Spleen (tissue), 11 donors: ENCODE measurements at regions not wholly inside any gene's neighbourhood (a gene's known extent, or its start where the extent isn't known, plus 50 kb on each side); places are given as distances from the start of the nearest gene placed in this dataset.

Experiments
- DNase-seq: peaks from one replicate; pipeline ENCODE4 v3.0.0-alpha.2; 2020
- H3K27ac ChIP-seq, 8 donors: fragments of 200-600 bp; sonication (generic) in 7 of 8; 1 replicate in 4 of 8; 2 replicates in 4 of 8; pipeline versions ENCODE4 v1.5.0 to v1.8.0; 2016 to 2021; ENCODE audit warnings: inconsistent platforms in 4 of 8, mild to moderate bottlenecking in 4 of 8, moderate library complexity in 1 of 8
- H3K27me3 ChIP-seq, 7 donors: fragments of 200-600 bp; sonication (generic) in 6 of 7; replicated peaks in 1 of 7; 1 replicate in 4 of 7; 2 replicates in 3 of 7; pipeline versions ENCODE4 v1.5.0 to v1.8.0; 2016 to 2021; ENCODE audit warnings: inconsistent platforms in 3 of 7, mild to moderate bottlenecking in 1 of 7
- H3K36me3 ChIP-seq, 6 donors: fragments of 200-600 bp; sonication (generic) in 5 of 6; 1 replicate in 4 of 6; 2 replicates in 2 of 6; pipeline versions ENCODE4 v1.5.0 to v1.8.0; 2016 to 2021; ENCODE audit warnings: inconsistent platforms in 2 of 6
- H3K4me1 ChIP-seq, 6 donors: fragments of 200-600 bp; sonication (generic) in 5 of 6; 1 replicate in 3 of 6; 2 replicates in 3 of 6; pipeline versions ENCODE4 v1.5.0 to v1.8.0; 2016 to 2021; ENCODE audit warnings: inconsistent platforms in 3 of 6
- H3K4me3 ChIP-seq, 8 donors: fragments of 200-600 bp; sonication (generic) in 7 of 8; 1 replicate in 4 of 8; 2 replicates in 4 of 8; pipeline versions ENCODE4 v1.5.0 to v1.8.0; 2016 to 2021; ENCODE audit warnings: inconsistent platforms in 4 of 8, mild to moderate bottlenecking in 4 of 8, moderate library complexity in 2 of 8
- H3K9me3 ChIP-seq, 8 donors: fragments of 200-600 bp; sonication (generic) in 7 of 8; 1 replicate in 4 of 8; 2 replicates in 4 of 8; pipeline versions ENCODE4 v1.5.0 to v1.8.0; 2016 to 2021; ENCODE audit warnings: inconsistent platforms in 4 of 8
- CTCF ChIP-seq, 11 experiments: fragments of 200-600 bp in 7 of 11; fragments of 450-650 bp in 4 of 11; sonication (generic) in 4 of 11; IDR thresholded peaks in 8 of 11; conservative IDR thresholded peaks in 3 of 11; 1 replicate in 7 of 11; 2 replicates in 4 of 11; pipeline versions ENCODE4 v1.4.0 to v1.8.0; 2016 to 2021; ENCODE audit warnings: antibody characterized with exemption in 11 of 11, inconsistent platforms in 4 of 11, mild to moderate bottlenecking in 1 of 11
- POLR2A ChIP-seq, 3 donors: fragments of 450-650 bp; IDR thresholded peaks; one replicate each; pipeline ENCODE4 v1.5.1; 2017; ENCODE audit warnings: antibody characterized with exemption in 3 of 3, mild to moderate bottlenecking in 1 of 3
- POLR2AphosphoS5 ChIP-seq, 3 donors: sonication (generic); formaldehyde crosslinking; IDR thresholded peaks; one replicate each; pipeline ENCODE4 v1.5.1; 2017; ENCODE audit warnings: antibody characterized with exemption in 3 of 3
- WGBS, 5 donors: extraction: QIAGEN DNeasy Blood & Tissue Kit in 3 of 5; methylation state at CpG; one replicate each; pipeline versions ENCODE4 v1.1.5 to v1.1.7; 2013 to 2018; 5-methylcytosine and 5-hydroxymethylcytosine counted together
- intact Hi-C: fragments of 100-400 bp; cut with DNase I; formaldehyde crosslinking; loops from one replicate; pipeline ENCODE4 v1.15.0; 2023; ENCODE audit warnings: low total_unique reads
- donor health status: healthy with polysubstance abuse.
- donor health status: DM: no; HTN: no; CAD: no; lungs with moderate emphysema.
- donor health status: DM: no; HTN: no; CAD: no.
- donor health status: Bipolar disorder and iron deficiency.
- donor health status: healthy.
- donor health status: DM: no; HTN: no; CAD: no.
- donor health status: DM: yes; HTN: yes; CAD: no.

GRCh38 chr5:169458221-169458620 is 125.4 kb upstream of the SPDL1 start:
- WGBS, 5 donors: 62 to 68% (median 66%) methylated on average over 5 of the region's 5 CpGs
- Histone ChIP-seq H3K9me3 (no peaks in the 10 kb centered on the region), H3K27me3 (no peaks in the 10 kb centered on the region), H3K4me1 (no peaks in the 10 kb centered on the region), H3K4me3 (no peak overlapping the region), H3K36me3 (no peaks in the 10 kb centered on the region), H3K27ac (no peak overlapping the region)
- DNase-seq: no peak
- intact Hi-C loops: no loop called here
- TF ChIP-seq POLR2AphosphoS5 (IDR thresholded peaks at IDR 0.05): no peak
- no peak for TF ChIP-seq POLR2A (IDR thresholded peaks at IDR 0.05)
- TF ChIP-seq CTCF (IDR thresholded peaks at IDR 0.05 in 8 of 11, conservative IDR thresholded peaks at IDR 0.05 in 3 of 11): no peak

GRCh38 chr5:169450464-169450863 is 133.1 kb upstream of the SPDL1 start:
- Histone ChIP-seq H3K4me3 (no peak overlapping the region), H3K27ac (no peak overlapping the region), H3K27me3 (no peaks in the 10 kb centered on the region), H3K4me1 (no peaks in the 10 kb centered on the region), H3K9me3 (no peaks in the 10 kb centered on the region), H3K36me3 (no peaks in the 10 kb centered on the region)
- no peak for DNase-seq
- intact Hi-C loops: no loop called here
- no peak for TF ChIP-seq POLR2A (IDR thresholded peaks at IDR 0.05)
- no peak for TF ChIP-seq CTCF (IDR thresholded peaks at IDR 0.05 in 8 of 11, conservative IDR thresholded peaks at IDR 0.05 in 3 of 11)
- no peak for TF ChIP-seq POLR2AphosphoS5 (IDR thresholded peaks at IDR 0.05)
- WGBS, 5 donors: 45 to 79% (median 57%) methylated on average over 1 of the region's 1 CpG

- Histone ChIP-seq H3K4me3 (no peak overlapping the region), H3K36me3 (no peaks in the 10 kb centered on the region), H3K27me3 (no peaks in the 10 kb centered on the region), H3K9me3 (no peaks in the 10 kb centered on the region), H3K27ac (no peak overlapping the region), H3K4me1 (no peaks in the 10 kb centered on the region)
- 93 to 98% (median 96%) methylated on average over 6 of the region's 6 CpGs for whole genome bisulfite sequencing, 5 donors
- intact Hi-C loops: no loop called here
- no peak for DNase-seq
- no peak for TF ChIP-seq POLR2A (IDR thresholded peaks at IDR 0.05)
- TF ChIP-seq POLR2AphosphoS5 (IDR thresholded peaks at IDR 0.05): no peak
- no peak for TF ChIP-seq CTCF (IDR thresholded peaks at IDR 0.05 in 8 of 11, conservative IDR thresholded peaks at IDR 0.05 in 3 of 11)
Observed at GRCh38 chr5:169448826-169449225, 134.7 kb upstream of the SPDL1 start.

- intact Hi-C loops: no loop called here
Observed at GRCh38 chr5:169445191-169445590, 138.4 kb upstream of the SPDL1 start.

More at GRCh38 chr5:169445191-169445590, 138.4 kb upstream of the SPDL1 start:
- H3K36me3 ChIP-seq: no peaks in the 10 kb centered on the region
- no peak for DNase-seq
- no peaks in the 10 kb centered on the region for H3K4me1 ChIP-seq
- no peak overlapping the region for H3K27ac ChIP-seq
- 45 to 97% (median 81%) methylated on average over 2 of the region's 2 CpGs for WGBS, 5 donors
- no peaks in the 10 kb centered on the region for H3K9me3 ChIP-seq
- H3K27me3 ChIP-seq: peaks cover 0 to 5% (median 0%) of the 10 kb centered on the region in 7 donors
- TF ChIP-seq POLR2A (IDR thresholded peaks at IDR 0.05): no peak
- TF ChIP-seq CTCF (IDR thresholded peaks at IDR 0.05 in 8 of 11, conservative IDR thresholded peaks at IDR 0.05 in 3 of 11): no peak
- TF ChIP-seq POLR2AphosphoS5 (IDR thresholded peaks at IDR 0.05): no peak
- H3K4me3 ChIP-seq: no peak overlapping the region
